ENCODE measurements at regions not wholly inside any gene's neighbourhood (a gene's known extent, or its start where the extent isn't known, plus 50 kb on each side); places are given as distances from the start of the nearest gene placed in this dataset.
"Not testable (repeated sequence)": the region's sequence is repeated elsewhere in the genome, so short reads cannot be mapped to it uniquely, and the experiment has no call there.

GRCh38 chr13:109941221-109941620 lies 154.8 kb upstream of the IRS2 start:
- in situ Hi-C loops (cut with MboI; ENCODE audit: low pct_unique_long_range_greater_than_20kb, low sequenced_read_pairs, unreplicated experiment), result no loop called here
- TF ChIP-seq, protein P1, sequence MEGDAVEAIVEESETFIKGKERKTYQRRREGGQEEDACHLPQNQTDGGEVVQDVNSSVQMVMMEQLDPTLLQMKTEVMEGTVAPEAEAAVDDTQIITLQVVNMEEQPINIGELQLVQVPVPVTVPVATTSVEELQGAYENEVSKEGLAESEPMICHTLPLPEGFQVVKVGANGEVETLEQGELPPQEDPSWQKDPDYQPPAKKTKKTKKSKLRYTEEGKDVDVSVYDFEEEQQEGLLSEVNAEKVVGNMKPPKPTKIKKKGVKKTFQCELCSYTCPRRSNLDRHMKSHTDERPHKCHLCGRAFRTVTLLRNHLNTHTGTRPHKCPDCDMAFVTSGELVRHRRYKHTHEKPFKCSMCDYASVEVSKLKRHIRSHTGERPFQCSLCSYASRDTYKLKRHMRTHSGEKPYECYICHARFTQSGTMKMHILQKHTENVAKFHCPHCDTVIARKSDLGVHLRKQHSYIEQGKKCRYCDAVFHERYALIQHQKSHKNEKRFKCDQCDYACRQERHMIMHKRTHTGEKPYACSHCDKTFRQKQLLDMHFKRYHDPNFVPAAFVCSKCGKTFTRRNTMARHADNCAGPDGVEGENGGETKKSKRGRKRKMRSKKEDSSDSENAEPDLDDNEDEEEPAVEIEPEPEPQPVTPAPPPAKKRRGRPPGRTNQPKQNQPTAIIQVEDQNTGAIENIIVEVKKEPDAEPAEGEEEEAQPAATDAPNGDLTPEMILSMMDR (IDR thresholded peaks at IDR 0.05; ENCODE audit: extremely low read depth, insufficient read depth, missing control alignments), result no peak
- DNase-seq (ENCODE audit: low spot score), result no peak

GRCh38 chr13:109940637-109941036 lies 154.3 kb upstream of the IRS2 start:
- in situ Hi-C loops (cut with MboI; ENCODE audit: low pct_unique_long_range_greater_than_20kb, low sequenced_read_pairs, unreplicated experiment), result no loop called here
- TF ChIP-seq, protein P1 (IDR thresholded peaks at IDR 0.05; ENCODE audit: extremely low read depth, insufficient read depth, missing control alignments), result no peak
- no peak for DNase-seq (ENCODE audit: low spot score)

- TF ChIP-seq, protein P1 (IDR thresholded peaks at IDR 0.05; ENCODE audit: extremely low read depth, insufficient read depth, missing control alignments), result no peak
- DNase-seq (ENCODE audit: low spot score), result no peak
- in situ Hi-C loops (cut with MboI; ENCODE audit: low pct_unique_long_range_greater_than_20kb, low sequenced_read_pairs, unreplicated experiment), result no loop called here
These were observed 153.5 kb upstream of the IRS2 start for GRCh38 chr13:109939838-109940237.

GRCh38 chr13:109939180-109939579 lies 152.8 kb upstream of the IRS2 start:
- in situ Hi-C loops (cut with MboI; ENCODE audit: low pct_unique_long_range_greater_than_20kb, low sequenced_read_pairs, unreplicated experiment), result no loop called here
- TF ChIP-seq, protein P1 (IDR thresholded peaks at IDR 0.05; ENCODE audit: extremely low read depth, insufficient read depth, missing control alignments), result no peak
- DNase-seq (ENCODE audit: low spot score), result no peak

DNA sequence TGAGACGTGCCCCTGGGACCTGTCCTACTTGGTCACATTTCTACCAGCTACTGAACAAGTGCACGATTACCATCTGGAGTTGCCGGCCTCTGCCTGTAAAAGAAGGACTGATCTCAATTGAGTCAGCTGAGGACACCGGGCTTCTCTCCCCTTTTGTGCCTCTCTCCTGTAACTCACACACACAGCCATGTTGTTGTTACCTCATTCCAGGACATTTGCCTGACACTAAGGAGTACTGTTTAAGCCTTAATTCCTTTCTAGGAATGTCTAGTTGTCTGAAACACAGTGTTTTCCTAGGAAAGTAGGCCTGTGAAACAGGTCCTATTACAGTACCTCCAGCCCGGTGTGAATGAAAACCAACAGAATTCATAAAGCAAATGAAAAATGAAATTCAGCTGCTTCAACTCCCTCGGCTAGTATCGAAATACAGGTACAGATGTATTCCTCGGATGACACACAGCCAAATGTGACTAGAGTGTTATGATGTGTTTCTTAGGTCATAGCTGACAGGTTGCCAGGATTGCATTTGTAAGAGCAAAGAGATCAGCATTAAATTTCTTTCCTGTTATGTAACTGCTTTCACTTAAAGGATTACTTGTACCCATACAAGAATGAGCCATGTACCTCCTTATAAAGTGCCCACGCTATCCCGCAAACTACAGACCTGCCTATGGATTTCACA lies 152.0 kb upstream of the IRS2 start:
- in situ Hi-C loops (cut with MboI; ENCODE audit: low pct_unique_long_range_greater_than_20kb, low sequenced_read_pairs, unreplicated experiment), result no loop called here
- TF ChIP-seq, protein P1 (IDR thresholded peaks at IDR 0.05; ENCODE audit: extremely low read depth, insufficient read depth, missing control alignments), result no peak
- no peak for DNase-seq (ENCODE audit: low spot score)

GRCh38 chr13:109934520-109934919 lies 148.1 kb upstream of the IRS2 start:
- in situ Hi-C loops (cut with MboI; ENCODE audit: low pct_unique_long_range_greater_than_20kb, low sequenced_read_pairs, unreplicated experiment); DNase-seq (ENCODE audit: low spot score): not testable (repeated sequence)

GRCh38 chr13:109933476-109933875 lies 147.1 kb upstream of the IRS2 start:
- in situ Hi-C loops (cut with MboI; ENCODE audit: low pct_unique_long_range_greater_than_20kb, low sequenced_read_pairs, unreplicated experiment), result no loop called here
- TF ChIP-seq, protein P1 (IDR thresholded peaks at IDR 0.05; ENCODE audit: extremely low read depth, insufficient read depth, missing control alignments), result no peak
- no peak for DNase-seq (ENCODE audit: low spot score)

All from GM13977 (cell line).